SIG-M5 treated with dmso at 0.1 percent for 504 hours (cell line): ENCODE measurements at regions not wholly inside any gene's neighbourhood (a gene's known extent, or its start where the extent isn't known, plus 50 kb on each side); places are given as distances from the start of the nearest gene placed in this dataset.
"Not testable (repeated sequence)": the region's sequence is repeated elsewhere in the genome, so short reads cannot be mapped to it uniquely, and the experiment has no call there.

Source experiments
- DNase-seq: peaks from one replicate; lab custom pipeline; 2025; ENCODE audit not compliant: unreplicated experiment; lab: John Stamatoyannopoulos, UW

DNA sequence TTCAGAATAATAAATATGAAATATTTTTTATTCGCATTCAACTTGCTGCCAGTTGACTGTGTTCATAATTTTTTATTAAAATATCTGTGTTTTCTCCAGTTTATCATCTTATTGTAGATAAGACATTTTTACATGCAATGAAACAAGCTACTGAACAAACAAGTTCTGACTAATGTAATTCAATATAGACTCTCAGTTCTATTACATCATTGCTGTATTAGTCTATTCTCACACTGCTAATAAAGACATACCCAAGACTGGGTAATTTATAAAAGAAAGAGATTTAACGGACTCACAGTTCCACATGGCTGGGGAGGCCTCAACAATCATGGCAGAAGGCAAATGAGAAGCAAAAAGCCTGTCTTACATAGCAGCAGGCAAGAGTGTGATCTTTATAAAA, 1357.7 kb upstream of the CITED2 start:
- DNase-seq = no peak

DNA sequence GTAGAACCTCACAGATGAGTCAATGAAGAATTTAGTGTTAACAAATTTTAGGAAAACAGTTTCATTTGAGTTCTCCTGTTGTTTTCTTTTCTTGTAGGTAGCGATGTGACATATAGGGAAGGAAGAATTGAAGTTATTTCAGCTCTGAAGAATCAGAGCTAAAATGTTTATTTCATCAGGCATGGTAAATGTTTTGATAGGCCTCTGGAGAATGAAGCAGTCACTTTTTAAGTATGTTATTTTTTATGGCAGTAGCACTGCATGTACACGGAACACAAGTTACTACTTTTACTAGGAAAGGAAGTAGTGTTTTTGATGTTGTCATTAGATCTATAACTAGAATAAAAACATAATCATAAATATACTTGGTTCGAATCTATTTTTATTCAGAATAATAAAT, 1357.3 kb upstream of the CITED2 start:
- DNase-seq = no peak

DNA sequence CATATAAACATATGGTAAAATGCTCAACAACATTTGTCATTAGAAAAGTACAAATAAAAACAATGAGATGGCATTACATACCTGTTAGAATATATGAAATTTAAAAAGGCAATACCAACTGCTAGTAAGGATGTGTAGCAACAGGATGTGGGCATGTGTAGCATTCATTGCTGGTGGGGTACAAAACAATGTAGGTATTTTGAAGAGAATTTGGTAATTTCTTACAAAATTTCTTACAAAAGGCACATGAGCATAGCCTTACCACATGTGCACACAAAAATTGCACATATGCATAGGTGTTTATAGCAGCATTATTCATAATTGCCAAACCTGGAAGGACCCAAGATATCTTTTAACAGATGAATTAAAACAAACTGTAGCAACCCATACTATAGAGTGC, 1355.1 kb upstream of the CITED2 start:
- DNase-seq = no peak

DNA sequence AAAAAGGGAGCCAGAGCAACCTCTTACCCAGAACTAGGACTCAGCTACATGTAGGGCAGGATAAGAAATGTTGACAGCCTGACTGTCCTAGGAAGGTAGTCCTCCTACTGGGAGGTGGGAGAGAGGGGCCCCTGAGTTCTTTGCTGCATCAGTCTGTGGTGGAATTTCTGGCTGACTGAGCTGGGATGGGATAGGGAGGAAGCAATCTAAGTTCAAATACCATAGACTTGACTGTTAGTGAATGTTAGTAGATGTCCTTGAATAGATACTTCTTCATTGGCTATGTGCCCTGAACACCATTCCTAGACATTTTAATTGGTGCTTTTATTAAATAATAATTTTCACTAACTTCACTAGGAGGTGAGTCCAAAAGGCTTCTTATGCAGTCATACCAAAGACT, 1343.6 kb upstream of the CITED2 start:
- no peak for DNase-seq

DNA sequence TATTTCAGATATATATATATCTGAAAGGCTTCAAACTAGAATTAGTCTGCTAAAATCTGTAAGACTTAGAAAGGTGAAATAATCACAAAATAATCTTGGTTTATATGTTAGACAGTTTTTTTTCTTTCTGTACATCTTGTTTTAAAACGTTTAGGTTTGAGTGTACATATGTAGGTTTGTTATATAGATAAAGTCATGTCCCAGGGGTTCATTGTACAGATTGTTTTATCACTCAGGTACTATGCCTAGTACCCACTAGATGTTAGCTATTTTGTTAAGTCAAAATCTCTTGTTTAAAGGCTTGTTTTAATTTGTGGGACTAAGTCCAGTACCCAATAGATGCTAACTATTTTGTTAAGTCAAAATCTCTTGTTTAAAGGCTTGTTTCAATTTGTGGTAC, 1339.0 kb upstream of the CITED2 start:
- no peak for DNase-seq

DNA sequence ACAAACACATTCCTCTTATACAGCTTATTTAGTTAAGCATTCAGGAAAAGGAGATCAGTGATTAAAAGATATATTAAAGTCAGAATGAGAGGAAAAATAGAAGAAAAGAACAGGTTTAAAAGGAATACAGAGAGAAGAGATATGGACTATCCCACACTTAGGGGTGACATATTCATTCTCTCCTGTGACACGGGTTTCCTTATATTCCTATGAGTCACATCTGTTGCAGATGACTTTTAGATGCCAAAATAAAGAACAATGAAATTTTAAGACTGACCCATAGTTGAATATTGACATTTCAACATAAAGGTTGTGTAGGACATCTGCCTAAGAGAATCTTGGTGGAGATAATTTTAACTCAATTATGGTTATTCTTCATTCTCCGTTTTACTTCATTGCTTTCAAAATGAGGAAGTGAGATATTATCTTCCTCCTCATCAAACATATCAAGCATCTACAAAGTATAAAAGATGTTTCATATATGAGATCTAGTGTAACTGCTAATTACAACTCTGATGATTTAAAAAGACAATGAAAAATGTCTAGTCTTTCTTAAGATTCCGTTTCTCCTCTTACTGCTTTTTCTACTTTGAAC, 1336.7 kb upstream of the CITED2 start:
- DNase-seq = peak; percentile 15

DNA sequence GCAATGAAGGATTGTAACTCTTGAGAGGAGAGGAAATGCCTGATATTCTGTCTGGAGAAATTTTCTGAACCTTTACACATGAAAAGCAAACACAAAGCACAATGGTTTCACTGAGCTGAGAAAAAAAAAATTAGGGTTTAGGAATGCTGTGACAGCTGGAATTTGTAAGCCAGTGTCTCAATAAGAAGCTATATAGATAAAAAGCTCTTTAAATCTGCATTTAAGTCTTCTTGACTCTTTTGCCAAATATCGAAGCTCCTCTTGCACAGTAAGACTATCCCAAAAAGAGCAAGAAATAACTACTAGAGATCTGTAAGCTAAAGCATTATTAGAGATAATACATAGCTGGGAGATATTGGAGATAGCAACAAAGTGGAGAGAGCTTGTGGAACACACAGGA, 1334.0 kb upstream of the CITED2 start:
- no peak for DNase-seq

DNA sequence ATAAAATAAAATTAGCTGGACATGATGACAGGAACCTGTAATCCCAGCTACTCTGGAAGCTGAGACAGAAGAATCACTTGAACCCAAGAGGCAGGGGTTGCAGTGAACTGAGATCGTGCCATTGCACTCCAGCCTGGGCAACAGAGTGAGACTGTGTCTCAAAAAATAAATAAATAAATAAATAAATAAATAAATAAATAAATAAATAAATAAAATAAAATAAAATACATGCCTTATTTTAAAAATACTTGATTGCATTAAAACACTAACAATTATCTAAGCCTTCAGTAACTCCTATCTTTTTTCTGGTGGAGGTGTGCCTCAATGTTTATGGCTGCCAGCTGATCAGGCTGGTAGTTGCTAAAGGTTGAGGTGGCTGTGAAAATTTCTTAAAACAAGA, 1329.6 kb upstream of the CITED2 start:
- not testable (repeated sequence) for DNase-seq

DNA sequence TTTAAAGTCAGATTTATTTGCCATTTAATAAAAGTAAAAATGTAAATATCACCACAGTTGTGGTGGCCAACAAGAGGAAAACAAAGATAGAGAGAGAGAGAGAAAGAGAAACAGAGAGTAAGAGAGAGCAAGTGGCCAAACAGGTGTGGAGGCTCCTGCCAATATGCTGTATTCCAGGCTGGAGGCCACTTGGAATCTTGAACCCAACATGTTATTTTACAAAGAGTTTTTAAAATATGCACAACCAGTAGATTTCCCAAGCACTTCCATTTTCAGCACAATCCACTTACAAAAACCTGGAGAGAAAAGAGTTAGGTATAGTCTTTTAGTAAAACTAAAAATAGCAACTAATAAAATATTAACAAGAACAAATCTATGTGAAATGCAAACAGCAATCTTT, 1323.1 kb upstream of the CITED2 start:
- no peak for DNase-seq

DNA sequence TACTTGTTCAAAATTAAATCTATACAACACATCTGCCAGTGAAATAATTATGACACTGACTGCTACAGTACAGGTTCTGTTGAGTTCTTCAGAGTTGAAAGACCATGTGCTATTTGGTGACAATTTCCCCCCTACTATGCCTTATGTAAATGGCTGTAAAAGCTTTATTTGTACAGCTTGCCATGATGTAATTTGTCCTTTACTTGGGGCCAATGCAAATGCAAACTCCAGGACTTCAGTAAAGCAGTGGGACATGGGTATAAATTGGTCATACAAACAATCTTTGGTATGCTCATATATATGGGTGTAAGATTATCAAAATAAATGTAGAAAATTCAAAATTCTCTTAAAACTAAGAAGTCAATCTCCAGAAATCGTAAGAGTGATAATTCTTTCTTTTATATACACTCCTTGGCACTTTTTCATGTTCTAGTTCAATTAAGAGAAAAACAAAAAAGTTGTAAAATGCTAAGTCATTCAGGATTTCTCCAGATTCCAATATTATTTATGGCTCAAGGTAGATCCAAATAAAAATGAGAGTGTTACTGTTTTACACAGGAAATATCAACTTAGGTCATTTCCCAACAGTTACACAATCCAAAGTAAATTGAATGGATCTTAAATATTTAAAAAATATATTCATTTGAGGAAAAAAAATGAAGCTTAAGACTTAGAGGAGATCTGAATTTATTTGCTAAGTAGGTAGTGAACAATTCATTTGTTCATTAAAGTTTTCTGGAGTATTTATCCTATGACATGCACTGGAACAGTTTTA, 1310.5 kb upstream of the CITED2 start:
- no peak for DNase-seq

DNA sequence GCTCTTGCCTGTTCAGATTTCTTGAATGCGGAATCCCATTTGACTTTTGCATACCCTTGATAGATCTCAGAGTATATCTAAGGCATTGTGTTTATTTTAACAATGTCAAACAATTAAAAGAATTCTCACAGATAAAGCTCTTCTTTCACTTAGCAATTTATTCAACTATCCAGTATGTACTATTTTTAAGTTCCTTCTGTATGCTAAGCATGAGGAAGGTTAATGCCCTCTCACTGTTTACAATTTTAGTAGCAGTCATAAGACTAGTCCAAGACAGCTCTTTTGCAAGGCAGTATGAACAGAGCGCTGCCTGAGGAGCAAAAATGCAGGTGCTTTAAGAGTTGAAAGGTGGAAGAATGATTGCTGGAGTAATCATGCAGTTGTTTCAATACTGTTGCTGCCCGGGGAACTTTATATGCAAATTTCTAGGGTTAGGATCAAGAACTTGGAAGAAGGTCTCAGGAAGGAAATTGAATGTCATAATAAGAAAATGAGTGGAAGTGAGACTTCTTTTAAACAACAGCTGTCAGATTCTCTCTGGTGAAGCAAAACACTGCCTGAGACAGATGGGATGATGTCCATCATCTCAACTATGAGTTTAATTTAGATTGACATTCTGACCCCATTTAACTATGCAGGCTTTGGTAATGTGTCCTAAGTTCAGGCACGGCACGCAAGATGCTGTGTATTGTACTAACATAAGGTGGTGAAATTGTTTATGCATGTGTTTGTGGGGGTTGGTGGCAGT, 1303.5 kb upstream of the CITED2 start:
- DNase-seq = no peak

DNA sequence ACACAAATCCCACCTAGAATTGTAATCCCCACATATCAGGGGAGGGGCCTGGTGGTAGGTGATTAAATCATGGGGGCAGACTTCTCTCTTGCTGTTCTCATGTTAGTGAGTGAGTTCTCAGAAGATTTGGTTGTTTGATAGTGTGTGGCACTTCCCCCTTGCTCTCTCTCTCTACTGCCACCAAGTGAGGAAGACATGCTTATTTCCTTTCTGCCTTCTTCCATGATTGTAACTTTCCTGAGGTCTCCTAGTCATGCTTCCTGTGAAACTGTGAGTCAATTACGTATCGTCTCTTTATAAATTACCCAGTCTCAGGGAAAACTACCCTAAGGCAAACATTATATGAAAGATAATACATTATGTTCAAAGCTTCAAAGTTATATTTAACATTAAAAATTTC, 1297.5 kb upstream of the CITED2 start:
- DNase-seq = no peak

DNA sequence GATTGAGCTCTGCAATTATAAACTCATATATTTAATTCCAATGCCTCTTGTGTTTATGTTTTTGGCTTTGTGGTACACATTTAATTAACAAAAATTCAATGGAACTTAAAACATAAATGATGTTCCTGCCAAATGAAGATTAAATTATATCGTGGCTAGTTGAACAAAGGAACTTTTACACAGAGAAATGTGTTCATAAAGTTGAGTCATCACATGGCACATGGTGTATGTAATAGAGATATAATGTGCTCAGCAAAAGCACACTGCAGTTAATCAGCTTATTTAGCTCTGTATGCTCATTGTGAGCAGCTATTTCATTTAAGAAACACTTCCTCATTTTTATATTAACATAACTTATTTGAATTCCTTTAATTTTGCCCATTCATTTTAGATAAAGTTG, 1295.6 kb upstream of the CITED2 start:
- no peak for DNase-seq

DNA sequence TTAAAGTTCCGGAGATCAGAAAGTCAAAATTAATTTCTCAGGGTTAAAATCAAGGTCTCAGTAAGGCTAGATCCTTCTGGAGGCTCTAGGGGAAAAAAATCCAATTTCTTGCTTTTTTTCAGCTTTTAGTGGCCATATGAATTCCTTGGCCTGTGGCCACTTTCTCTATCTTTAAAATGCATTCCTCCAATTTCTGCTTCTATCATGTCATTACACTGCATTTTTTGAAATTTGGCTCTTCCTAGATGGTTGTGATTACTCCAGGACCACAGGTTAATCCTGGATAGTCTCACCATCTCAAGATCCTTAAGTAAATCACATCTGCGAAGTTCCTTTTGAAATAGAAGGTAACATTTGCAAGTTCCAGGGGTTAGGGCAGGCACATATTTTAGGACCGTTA, 1294.9 kb upstream of the CITED2 start:
- DNase-seq = no peak

DNA sequence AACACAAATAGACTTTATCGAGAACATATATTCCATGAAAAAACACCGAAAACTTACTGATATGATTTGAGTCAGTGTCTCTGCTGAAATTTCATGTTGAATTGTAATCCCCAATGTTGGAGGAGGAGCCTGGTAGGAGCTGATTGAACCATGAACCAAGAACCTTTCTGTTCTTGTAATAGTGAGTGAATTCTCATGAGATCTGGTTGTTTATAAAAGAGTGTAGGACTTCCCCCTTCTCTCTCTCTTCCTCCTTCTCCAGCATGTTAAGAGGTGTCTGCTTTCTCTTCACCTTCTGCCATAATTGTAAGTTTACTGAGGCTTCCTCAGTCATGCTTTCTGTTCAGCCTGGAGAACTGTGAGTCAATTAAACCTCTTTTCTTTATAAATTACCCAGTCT, 1289.3 kb upstream of the CITED2 start:
- DNase-seq = no peak

DNA sequence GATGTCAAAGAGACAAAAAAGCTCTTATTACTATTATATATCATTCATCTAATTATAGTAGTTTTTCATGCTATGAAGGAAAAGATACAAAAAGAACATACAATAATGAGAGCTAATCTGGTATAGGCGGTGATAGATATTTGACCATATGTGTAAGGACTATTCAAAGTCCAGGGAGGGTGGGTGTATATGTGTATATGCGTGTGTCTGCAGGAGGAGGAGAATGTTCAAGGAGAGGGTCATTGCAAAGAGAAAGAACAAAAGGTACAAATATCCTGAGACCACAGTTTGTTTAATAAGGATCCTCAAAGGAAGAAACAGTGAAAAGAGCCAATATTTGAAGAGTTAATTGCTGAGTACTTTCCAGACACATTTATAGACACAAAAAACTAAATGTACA, 1288.6 kb upstream of the CITED2 start:
- DNase-seq = no peak

DNA sequence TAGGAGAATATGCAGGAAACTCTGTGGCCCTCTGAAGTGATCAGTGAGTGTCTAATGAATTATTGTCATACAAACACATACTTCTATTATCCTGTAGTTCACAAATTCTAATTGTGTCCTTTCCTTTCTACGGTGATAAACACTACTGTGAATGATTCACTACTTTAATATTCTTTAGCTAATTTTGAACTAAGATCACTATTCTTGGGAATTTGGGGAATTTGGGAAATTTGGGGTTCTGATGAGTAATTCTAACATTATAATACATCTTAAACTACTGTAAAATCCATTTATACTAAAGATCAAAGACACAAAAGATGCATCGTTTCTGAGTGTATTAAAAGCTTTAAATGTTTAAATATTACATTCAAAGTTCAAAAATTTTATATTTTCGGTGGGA, 1287.2 kb upstream of the CITED2 start:
- DNase-seq = no peak

DNA sequence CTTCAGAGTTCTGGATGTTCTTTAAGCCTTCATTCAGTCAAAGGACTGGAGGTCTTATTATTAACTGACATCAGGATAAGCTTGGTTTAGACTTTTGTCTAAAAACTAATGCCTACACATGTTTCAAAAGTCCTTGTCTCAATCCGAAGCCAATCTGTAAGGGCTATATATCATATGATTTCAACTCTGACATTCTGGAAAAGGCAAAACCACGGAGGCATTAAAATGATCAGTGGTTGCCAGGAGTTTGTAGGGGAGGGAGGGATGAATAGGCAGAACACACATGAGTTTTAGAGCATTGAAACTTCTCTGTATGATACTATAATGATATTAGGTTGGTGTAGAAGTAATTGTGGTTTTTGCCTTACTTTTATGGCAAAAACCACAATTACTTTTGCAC, 1285.8 kb upstream of the CITED2 start:
- DNase-seq = no peak

DNA sequence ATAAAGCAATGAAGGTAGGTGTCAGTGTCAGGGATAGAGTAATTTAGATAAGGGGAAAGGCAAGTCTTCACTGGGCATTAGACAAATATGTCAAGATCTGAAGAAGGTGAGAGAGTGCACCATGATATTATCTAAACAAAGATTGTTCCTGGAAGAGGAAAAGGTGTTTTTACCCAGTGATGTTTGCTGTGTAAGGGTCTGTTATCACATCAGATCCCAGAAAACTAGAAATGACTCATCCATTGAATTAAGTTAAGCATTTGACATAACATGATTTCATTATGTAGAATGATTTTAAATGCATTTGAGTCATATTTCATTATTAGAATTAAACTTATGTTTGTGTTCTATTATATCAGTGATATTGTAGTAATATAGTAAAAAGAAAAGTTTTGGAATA, 1279.5 kb upstream of the CITED2 start:
- DNase-seq = no peak

DNA sequence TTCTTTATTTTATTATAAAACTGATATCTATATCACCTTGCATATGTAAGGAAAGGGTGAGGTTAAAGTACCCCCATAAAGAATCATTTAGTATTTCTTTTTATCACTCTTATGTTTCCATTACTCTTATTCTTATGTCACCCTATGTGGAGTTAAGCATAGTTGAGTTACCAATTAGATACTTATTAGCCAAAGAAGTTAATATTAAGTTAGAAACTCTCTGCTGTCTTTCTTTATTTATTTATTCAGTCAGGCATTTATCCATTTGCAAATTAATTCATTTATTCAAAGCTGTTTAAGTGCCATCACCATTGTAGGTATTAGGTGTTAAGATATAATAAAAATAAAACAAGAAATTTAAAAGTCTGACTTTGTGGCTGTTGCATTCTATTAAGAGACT, 1279.1 kb upstream of the CITED2 start:
- DNase-seq = no peak

DNA sequence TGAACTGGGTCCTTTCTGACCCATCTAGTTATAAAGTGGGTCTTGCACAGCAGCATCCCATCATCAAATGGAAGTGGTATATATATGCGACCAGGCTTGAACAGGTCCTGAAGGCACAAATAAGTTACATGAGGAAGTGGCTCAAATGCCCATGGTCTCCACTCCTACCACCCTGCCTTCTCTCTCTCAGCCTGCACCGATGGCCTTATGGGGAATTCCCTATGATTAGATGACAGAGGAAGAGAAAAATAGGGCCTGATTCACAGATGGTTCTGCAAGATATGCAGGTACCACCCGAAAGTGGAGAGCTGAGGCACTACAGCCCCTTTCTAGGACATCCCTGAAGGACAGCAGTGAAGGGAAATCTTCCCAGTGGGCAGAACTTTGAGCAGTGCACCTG, 1275.1 kb upstream of the CITED2 start:
- not testable (repeated sequence) for DNase-seq

DNA sequence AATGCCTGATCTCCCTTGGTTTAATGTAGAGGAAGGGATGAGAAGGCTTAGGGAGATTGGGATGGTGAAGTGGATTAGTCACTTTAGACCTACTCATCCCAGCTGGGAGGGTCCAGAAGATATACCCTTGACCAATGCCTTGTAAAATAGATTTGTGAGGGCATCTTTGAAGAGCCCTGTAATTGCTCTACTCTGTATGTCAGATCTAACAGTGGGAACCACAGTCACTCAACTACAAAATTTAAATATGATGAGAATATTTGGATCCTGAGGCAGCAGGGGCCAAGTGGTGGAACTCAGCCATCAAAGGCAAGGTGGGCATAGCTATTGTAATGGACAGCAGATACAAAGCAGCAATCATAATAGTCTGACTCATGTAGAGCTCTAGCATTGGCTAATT, 1272.9 kb upstream of the CITED2 start:
- DNase-seq = not testable (repeated sequence)
